Chondrocyte (in vitro differentiated cells): ENCODE measurements at regions not wholly inside any gene's neighbourhood (a gene's known extent, or its start where the extent isn't known, plus 50 kb on each side); places are given as distances from the start of the nearest gene placed in this dataset.

Experiments
- DNase-seq: peaks from one replicate; pipeline ENCODE4 v3.0.0; 2021; ENCODE audit warnings: mixed read lengths, low spot score
- H3K27ac Mint-ChIP-seq: one replicate; pipeline ENCODE4 v1.8.0; 2021; ENCODE audit warnings: mild to moderate bottlenecking, moderate library complexity, mixed read lengths; ENCODE audit not compliant: unreplicated experiment
- H3K27me3 Mint-ChIP-seq: 2 replicates; pipeline ENCODE4 v1.8.0; 2021; ENCODE audit warnings: low read depth, mixed read lengths
- H3K36me3 Mint-ChIP-seq: 2 replicates; pipeline ENCODE4 v1.8.0; 2021; ENCODE audit warnings: low read depth, mixed read lengths
- H3K4me1 Mint-ChIP-seq: 2 replicates; pipeline ENCODE4 v1.8.0; 2021; ENCODE audit warnings: low read depth, mild to moderate bottlenecking, mixed read lengths
- H3K4me3 Mint-ChIP-seq: one replicate; pipeline ENCODE4 v1.8.0; 2021; ENCODE audit warnings: mild to moderate bottlenecking, moderate library complexity, mixed read lengths; ENCODE audit not compliant: unreplicated experiment
- H3K9me3 Mint-ChIP-seq: 2 replicates; pipeline ENCODE4 v1.8.0; 2021; ENCODE audit warnings: low read depth, mixed read lengths
- TF ChIP-seq, protein P1 (sequence below): fragments of 200-600 bp; sonication (generic); IDR thresholded peaks from 2 replicates; pipeline ENCODE4 v1.5.0; 2021; ENCODE audit warnings: antibody characterized with exemption, mild to moderate bottlenecking, moderate library complexity

DNA sequence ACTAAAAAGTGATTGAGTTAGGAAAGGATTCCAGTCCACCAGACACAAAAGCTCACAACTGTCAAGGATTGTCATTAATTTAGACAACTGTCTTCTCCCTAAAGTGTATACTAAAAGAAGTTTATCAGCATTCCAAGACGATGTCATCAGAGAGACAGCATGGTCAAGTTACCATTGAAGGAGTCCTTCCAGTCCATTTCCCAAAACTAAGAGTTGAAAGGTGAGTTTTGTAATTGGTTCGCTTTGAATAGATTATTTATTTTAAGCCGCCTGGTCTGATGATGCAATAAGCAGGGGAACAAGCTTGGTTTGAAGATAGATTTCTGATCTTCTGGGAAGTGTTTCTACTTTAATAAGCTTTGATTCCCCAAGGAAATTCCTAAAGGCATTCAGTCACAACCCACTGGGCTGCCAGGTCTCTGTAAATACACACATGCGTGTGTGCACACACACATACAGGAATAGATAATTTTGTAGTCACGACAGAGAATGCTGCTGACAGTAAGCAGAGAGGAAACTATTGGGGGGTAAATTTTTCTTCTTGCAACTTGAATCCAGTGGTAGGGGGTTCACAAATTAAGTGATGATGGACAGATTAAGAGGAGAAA, 234.8 kb downstream of the PIK3R1 start:
- DNase-seq = no peak
- Mint-ChIP-seq H3K4me3 (no peak overlapping the region), H3K27me3 (no peaks in the 10 kb centered on the region), H3K36me3 (no peaks in the 10 kb centered on the region), H3K9me3 (peaks cover 10% of the 10 kb centered on the region), H3K27ac (no peak overlapping the region), H3K4me1 (peaks cover 19% of the 10 kb centered on the region)
- TF ChIP-seq, protein P1, sequence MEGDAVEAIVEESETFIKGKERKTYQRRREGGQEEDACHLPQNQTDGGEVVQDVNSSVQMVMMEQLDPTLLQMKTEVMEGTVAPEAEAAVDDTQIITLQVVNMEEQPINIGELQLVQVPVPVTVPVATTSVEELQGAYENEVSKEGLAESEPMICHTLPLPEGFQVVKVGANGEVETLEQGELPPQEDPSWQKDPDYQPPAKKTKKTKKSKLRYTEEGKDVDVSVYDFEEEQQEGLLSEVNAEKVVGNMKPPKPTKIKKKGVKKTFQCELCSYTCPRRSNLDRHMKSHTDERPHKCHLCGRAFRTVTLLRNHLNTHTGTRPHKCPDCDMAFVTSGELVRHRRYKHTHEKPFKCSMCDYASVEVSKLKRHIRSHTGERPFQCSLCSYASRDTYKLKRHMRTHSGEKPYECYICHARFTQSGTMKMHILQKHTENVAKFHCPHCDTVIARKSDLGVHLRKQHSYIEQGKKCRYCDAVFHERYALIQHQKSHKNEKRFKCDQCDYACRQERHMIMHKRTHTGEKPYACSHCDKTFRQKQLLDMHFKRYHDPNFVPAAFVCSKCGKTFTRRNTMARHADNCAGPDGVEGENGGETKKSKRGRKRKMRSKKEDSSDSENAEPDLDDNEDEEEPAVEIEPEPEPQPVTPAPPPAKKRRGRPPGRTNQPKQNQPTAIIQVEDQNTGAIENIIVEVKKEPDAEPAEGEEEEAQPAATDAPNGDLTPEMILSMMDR = no peak

DNA sequence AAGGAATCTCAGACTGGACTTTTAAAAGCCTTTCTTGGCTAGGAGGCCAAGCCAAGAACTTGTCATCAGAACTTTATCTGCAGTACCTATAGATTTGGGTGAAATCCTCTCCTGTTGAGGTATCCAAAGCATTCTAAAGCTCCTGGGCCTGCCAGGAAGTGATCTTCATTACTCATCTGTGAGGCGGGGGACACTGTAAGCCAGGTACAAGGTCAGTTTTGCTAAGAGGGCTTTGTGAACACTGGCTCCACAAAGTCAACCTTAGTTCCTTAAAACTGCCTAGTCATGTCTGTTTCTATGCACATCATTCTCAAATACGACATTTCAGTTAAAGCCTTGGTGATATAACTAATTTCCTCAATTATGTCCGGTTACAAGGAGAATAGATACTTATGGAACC, 236.7 kb downstream of the PIK3R1 start:
- Mint-ChIP-seq H3K4me3 (no peak overlapping the region), H3K27ac (no peak overlapping the region), H3K9me3 (peaks cover 10% of the 10 kb centered on the region), H3K27me3 (no peaks in the 10 kb centered on the region), H3K4me1 (peaks cover 34% of the 10 kb centered on the region), H3K36me3 (no peaks in the 10 kb centered on the region)
- TF ChIP-seq, protein P1 = no peak
- no peak for DNase-seq

DNA sequence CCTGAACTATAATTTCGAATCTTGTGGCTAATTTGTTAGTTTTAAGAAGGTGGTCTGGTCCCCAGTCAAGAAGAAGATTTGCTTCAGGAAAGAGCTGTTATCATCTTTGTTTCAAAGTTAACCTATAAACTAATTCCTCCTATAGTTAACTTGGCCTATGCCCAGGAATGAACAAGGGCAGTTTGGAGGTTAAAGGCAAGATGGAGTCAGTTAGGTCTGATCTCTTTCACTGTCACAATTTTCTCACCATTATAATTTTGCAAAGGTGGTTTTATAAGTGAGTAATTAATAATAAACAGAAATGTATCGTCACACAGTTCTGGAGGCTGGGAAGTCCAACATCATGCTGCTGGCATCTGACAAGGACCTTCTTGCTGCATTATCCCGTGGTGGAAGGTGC, 238.6 kb downstream of the PIK3R1 start:
- TF ChIP-seq, protein P1 = no peak
- peaks cover 49% of the 10 kb centered on the region for H3K4me1 Mint-ChIP-seq

DNA sequence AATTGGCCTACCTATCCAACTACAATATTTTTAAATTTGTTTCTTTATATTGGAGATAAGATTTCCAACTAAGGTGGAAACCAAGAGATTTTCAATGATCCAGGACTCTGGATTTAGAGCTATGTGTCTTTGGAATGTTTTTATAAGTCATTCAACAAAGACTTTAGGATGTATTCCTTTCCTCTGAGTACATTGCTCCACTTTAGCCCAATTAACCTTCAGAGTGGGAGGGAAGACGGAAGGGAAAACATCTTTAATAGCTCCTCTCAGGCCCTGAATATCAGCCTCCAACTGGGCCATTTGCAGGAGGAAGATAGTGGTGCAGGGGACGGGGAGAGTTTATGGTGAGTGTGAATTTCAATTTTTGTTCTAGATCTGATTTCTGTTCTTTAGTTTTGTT, 239.2 kb downstream of the PIK3R1 start:
- DNase-seq = no peak
- Mint-ChIP-seq H3K4me3 (no peak overlapping the region), H3K36me3 (no peaks in the 10 kb centered on the region), H3K27me3 (no peaks in the 10 kb centered on the region), H3K4me1 (peaks cover 45% of the 10 kb centered on the region), H3K9me3 (peaks cover 10% of the 10 kb centered on the region), H3K27ac (no peak overlapping the region)
- TF ChIP-seq, protein P1 = no peak

More for the DNA sequence above, 238.6 kb downstream of the PIK3R1 start:
- Mint-ChIP-seq H3K4me3 (no peak overlapping the region), H3K36me3 (no peaks in the 10 kb centered on the region), H3K27ac (no peak overlapping the region), H3K27me3 (no peaks in the 10 kb centered on the region), H3K9me3 (peaks cover 10% of the 10 kb centered on the region)
- DNase-seq = no peak

DNA sequence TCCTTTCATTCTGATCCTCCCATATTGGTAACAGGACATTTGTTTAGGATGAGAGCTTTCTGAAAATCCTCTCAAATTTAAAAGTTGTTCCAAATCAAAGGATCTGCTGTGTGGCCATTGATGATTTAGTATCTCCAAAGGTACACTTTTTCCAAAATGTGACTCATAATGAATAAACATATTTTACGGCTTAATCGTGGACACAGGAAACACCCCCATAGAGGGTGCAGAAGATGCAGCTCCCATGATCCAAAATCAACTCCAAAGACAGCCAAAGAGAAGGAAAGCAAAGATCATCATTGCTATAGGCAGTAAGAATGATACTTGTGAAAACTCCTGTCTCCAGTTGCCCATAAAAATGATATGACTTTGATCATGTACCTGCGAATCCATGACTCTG, 239.7 kb downstream of the PIK3R1 start:
- Mint-ChIP-seq H3K4me1 (peaks cover 44% of the 10 kb centered on the region), H3K27ac (no peak overlapping the region), H3K4me3 (no peak overlapping the region), H3K9me3 (peaks cover 10% of the 10 kb centered on the region), H3K36me3 (no peaks in the 10 kb centered on the region), H3K27me3 (no peaks in the 10 kb centered on the region)
- DNase-seq = no peak
- TF ChIP-seq, protein P1 = no peak
